Uterus (tissue), 3 donors: ENCODE measurements at regions not wholly inside any gene's neighbourhood (a gene's known extent, or its start where the extent isn't known, plus 50 kb on each side); places are given as distances from the start of the nearest gene placed in this dataset.

Experiments used
- DNase-seq, 2 donors: peaks; one replicate each; pipeline ENCODE4 v3.0.0-alpha.2; 2019 to 2020
- H3K27ac ChIP-seq, 2 donors: fragments of 200-600 bp; sonication (generic); 1 replicate in 1 of 2; 2 replicates in 1 of 2; pipeline ENCODE4 v1.5.1; 2016 to 2018
- H3K27me3 ChIP-seq, 2 donors: fragments of 200-600 bp; sonication (generic); one replicate each; pipeline ENCODE4 v1.5.1; 2018 to 2019; ENCODE audit warnings: control low read depth in 1 of 2
- H3K36me3 ChIP-seq, 2 donors: fragments of 200-600 bp; sonication (generic); one replicate each; pipeline ENCODE4 v1.5.1; 2019; ENCODE audit warnings: control low read depth in 1 of 2
- H3K4me1 ChIP-seq, 2 donors: fragments of 200-600 bp; sonication (generic); one replicate each; pipeline ENCODE4 v1.5.1; 2018 to 2019; ENCODE audit warnings: control low read depth in 1 of 2
- H3K4me3 ChIP-seq, 2 donors: fragments of 200-600 bp; sonication (generic); 1 replicate in 1 of 2; 2 replicates in 1 of 2; pipeline ENCODE4 v1.5.1; 2018 to 2019; ENCODE audit warnings: mild to moderate bottlenecking in 1 of 2
- H3K9me3 ChIP-seq, 2 donors: fragments of 200-600 bp; sonication (generic); one replicate each; pipeline ENCODE4 v1.5.1; 2019; ENCODE audit warnings: control low read depth in 1 of 2
- CTCF ChIP-seq, 4 experiments: fragments of 200-600 bp in 2 of 4; fragments of 450-650 bp in 2 of 4; sonication (generic) in 2 of 4; IDR thresholded peaks; one replicate each; pipeline ENCODE4 v1.5.1; 2016 to 2019; ENCODE audit warnings: antibody characterized with exemption in 4 of 4, mild to moderate bottlenecking in 2 of 4, moderate library complexity in 1 of 4
- POLR2A ChIP-seq, 2 donors: fragments of 450-650 bp; IDR thresholded peaks; one replicate each; pipeline ENCODE4 v1.6.1; 2016; ENCODE audit warnings: antibody characterized with exemption in 2 of 2, mild to moderate bottlenecking in 1 of 2, moderate library complexity in 1 of 2
- intact Hi-C: fragments of 100-400 bp; cut with DNase I; formaldehyde crosslinking; loops from one replicate; pipeline ENCODE4 v1.15.1; 2023; ENCODE audit warnings: low total_unique reads
- donor health status: DM: yes; HTN: yes; CAD: no.

DNA sequence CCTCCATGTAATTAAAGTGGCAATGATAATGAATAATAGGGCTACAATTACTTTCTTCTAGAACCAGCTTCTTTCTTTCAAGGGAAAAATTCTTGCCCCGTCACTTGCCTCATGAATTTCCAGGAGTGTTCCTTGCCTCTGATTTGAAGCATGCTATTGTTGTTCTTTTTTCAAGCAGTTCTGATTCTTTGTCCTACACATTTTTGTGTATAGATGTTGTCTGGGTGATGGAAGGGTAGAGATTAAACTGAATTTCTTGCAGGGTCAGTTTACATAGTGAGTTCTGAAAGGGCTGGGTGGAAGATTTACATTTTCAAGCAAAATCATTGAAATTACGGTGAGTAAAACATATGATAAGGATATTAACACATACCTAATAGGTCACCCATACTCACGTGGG is 107.0 kb upstream of the TENM3 start:
- no peak overlapping the region for H3K27ac ChIP-seq
- H3K4me3 ChIP-seq = no peak overlapping the region
- no peak for TF ChIP-seq POLR2A (IDR thresholded peaks at IDR 0.05)
- TF ChIP-seq CTCF (IDR thresholded peaks at IDR 0.05) = no peak
- no peaks in the 10 kb centered on the region for H3K9me3 ChIP-seq
- no peaks in the 10 kb centered on the region for H3K4me1 ChIP-seq
- intact Hi-C loops = no loop called here
- H3K27me3 ChIP-seq = no peaks in the 10 kb centered on the region
- DNase-seq = no peak
- H3K36me3 ChIP-seq = no peaks in the 10 kb centered on the region

- Histone ChIP-seq H3K4me3 (no peak overlapping the region), H3K27me3 (no peaks in the 10 kb centered on the region), H3K9me3 (no peaks in the 10 kb centered on the region), H3K4me1 (no peaks in the 10 kb centered on the region), H3K27ac (no peak overlapping the region), H3K36me3 (no peaks in the 10 kb centered on the region)
- intact Hi-C loops = no loop called here
- no peak for DNase-seq
- TF ChIP-seq CTCF (IDR thresholded peaks at IDR 0.05) (no peak), POLR2A (IDR thresholded peaks at IDR 0.05) (no peak)
These were observed 105.9 kb upstream of the TENM3 start for GRCh38 chr4:182137343-182137742.

DNA sequence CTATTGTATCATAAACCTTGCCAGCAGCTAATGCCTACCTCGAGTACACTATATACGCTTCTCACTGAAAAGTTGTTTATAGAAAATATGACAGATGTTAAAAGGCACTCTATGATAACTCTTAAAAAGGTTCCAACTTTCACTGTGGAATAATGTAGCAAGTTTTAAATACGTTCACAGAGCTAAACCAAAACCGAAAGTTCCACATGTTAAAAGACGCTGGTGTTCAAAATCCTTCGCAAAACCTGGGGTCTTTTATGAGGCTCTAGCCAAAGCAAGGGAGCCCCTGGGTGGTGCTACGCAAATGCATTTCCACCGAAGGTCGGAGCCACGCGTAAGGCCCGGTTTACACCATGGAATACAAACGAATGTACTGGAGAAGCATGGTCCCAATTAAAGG is 103.7 kb upstream of the TENM3 start:
- H3K4me3 ChIP-seq = no peak overlapping the region

DNA sequence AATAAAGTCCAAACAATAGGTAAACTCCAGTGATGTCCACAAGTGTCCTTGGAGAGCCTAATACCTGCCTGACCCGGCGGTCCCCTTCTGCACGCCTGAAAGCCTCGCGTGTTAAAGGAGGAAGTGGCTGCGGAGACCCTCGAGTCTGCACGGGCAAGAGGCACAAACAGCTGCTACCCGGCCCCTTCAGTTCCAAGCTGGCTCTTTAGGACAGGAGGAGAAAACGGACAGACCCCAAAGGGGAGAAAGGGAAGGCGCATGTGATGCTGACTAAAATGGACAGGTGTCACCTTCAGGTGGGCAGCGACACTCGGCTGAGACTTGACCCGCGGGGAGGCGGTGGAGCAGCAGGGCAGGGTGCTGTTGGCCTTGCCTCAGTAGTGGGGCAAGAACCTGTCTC is 102.7 kb upstream of the TENM3 start:
- Histone ChIP-seq H3K27ac (no peak overlapping the region), H3K4me1 (peaks cover 0 to 5% of the 10 kb centered on the region in 2 donors), H3K9me3 (no peaks in the 10 kb centered on the region), H3K36me3 (no peaks in the 10 kb centered on the region), H3K4me3 (no peak overlapping the region), H3K27me3 (peaks cover 0 to 3% of the 10 kb centered on the region in 2 donors)
- no peak for DNase-seq
- intact Hi-C loops = no loop called here
- no peak for TF ChIP-seq CTCF (IDR thresholded peaks at IDR 0.05)
- TF ChIP-seq POLR2A (IDR thresholded peaks at IDR 0.05) = no peak

More for the DNA sequence above, 103.7 kb upstream of the TENM3 start:
- no peaks in the 10 kb centered on the region for H3K4me1 ChIP-seq
- no peaks in the 10 kb centered on the region for H3K36me3 ChIP-seq
- intact Hi-C loops = no loop called here
- no peaks in the 10 kb centered on the region for H3K9me3 ChIP-seq
- H3K27ac ChIP-seq = no peak overlapping the region
- no peak for DNase-seq
- TF ChIP-seq CTCF (IDR thresholded peaks at IDR 0.05) (no peak), POLR2A (IDR thresholded peaks at IDR 0.05) (no peak)
- no peaks in the 10 kb centered on the region for H3K27me3 ChIP-seq

DNA sequence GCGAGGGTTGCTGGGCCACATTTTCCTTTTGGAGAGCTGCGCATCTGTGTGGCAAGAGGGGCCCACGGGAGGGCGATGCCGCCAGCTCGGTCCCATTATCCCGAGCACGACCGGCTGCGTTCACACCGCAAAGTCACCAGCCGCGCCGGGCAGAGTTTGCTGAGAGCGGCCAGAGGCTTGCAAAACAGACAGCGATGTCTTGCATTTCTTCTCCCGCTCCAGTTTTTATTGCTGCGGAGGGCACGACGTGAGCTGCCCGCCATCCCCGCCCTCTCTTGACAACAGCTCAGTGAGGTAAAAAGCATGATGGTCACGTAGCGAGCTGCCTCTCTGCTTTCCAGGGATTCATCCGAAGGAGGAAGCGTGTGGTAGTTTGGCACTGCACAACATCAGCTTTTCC is 102.1 kb upstream of the TENM3 start:
- no peak for DNase-seq

More for the DNA sequence above, 102.1 kb upstream of the TENM3 start:
- Histone ChIP-seq H3K27me3 (peaks cover 0 to 8% of the 10 kb centered on the region in 2 donors), H3K4me3 (no peak overlapping the region), H3K4me1 (peaks cover 0 to 5% of the 10 kb centered on the region in 2 donors), H3K27ac (no peak overlapping the region), H3K9me3 (no peaks in the 10 kb centered on the region), H3K36me3 (no peaks in the 10 kb centered on the region)
- TF ChIP-seq CTCF (IDR thresholded peaks at IDR 0.05) = no peak
- no peak for TF ChIP-seq POLR2A (IDR thresholded peaks at IDR 0.05)
- intact Hi-C loops = no loop called here
